H1 (cell line): ENCODE measurements at regions not wholly inside any gene's neighbourhood (a gene's known extent, or its start where the extent isn't known, plus 50 kb on each side); places are given as distances from the start of the nearest gene placed in this dataset.

ENCODE experiments used
- CTCF ChIA-PET: fragments of 300-600 bp; sonication (Branson Sonifier 250); formaldehyde crosslinking; loops from one replicate; lab custom pipeline; 2021; ENCODE audit not compliant: partially characterized antibody; lab: Charles Lee
- POLR2A ChIA-PET: fragments of 300-600 bp; sonication (Branson Sonifier 250); formaldehyde crosslinking; loops from one replicate; lab custom pipeline; 2021; ENCODE audit warnings: inconsistent platforms; ENCODE audit not compliant: partially characterized antibody; lab: Charles Lee
- DNase-seq, 2 experiments: peaks; one replicate each; pipeline versions ENCODE4 v3.0.0 to v3.0.0-alpha.2; 2010 to 2022; ENCODE audit warnings: low spot score in 2 of 2, low read depth in 1 of 2, mixed read lengths in 1 of 2
- FAIRE-seq: peaks from 2 replicates; lab custom pipeline; 2011; peaks lifted over from hg19 to GRCh38; lab: Jason Lieb, UNC
- H2AFZ ChIP-seq: 2 replicates; pipeline ENCODE4 v1.8.1; 2012; ENCODE audit warnings: low read length, inconsistent platforms
- H2AK5ac ChIP-seq: 2 replicates; pipeline ENCODE4 v1.6.1; 2013; ENCODE audit warnings: low read depth, low read length
- H2BK120ac ChIP-seq: replicated peaks from 2 replicates; pipeline ENCODE3; 2013; ENCODE audit warnings: low read depth, low read length, inconsistent platforms
- H2BK12ac ChIP-seq: 2 replicates; pipeline ENCODE4 v1.6.1; 2013; ENCODE audit warnings: low read depth, low read length
- H2BK15ac ChIP-seq: 2 replicates; pipeline ENCODE4 v1.6.1; 2013; ENCODE audit warnings: low read length
- H2BK20ac ChIP-seq: 2 replicates; pipeline ENCODE4 v1.6.1; 2013; ENCODE audit warnings: low read length
- H2BK5ac ChIP-seq: 2 replicates; pipeline ENCODE4 v1.6.1; 2013; ENCODE audit warnings: low read depth, low read length
- H3K14ac ChIP-seq: 2 replicates; pipeline ENCODE4 v1.6.1; 2013; ENCODE audit warnings: inconsistent platforms; ENCODE audit not compliant: insufficient read length
- H3K18ac ChIP-seq: 2 replicates; pipeline ENCODE4 v1.6.1; 2013; ENCODE audit warnings: low read length; ENCODE audit errors: extremely low read depth
- H3K23ac ChIP-seq: 2 replicates; pipeline ENCODE4 v1.6.1; 2013; ENCODE audit warnings: inconsistent platforms; ENCODE audit not compliant: insufficient read length
- H3K23me2 ChIP-seq: 2 replicates; pipeline ENCODE4 v1.6.1; 2013; ENCODE audit warnings: low read depth, low read length
- H3K27ac ChIP-seq: 2 replicates; pipeline ENCODE4 v1.6.1; 2011; ENCODE audit warnings: low read depth, low read length, inconsistent platforms
- H3K27me3 ChIP-seq, 4 experiments: replicated peaks in 1 of 4; 1 replicate in 1 of 4; 2 replicates in 3 of 4; pipeline versions ENCODE4 v1.6.1 to v1.8.1; 2011 to 2013; ENCODE audit warnings: low read length in 3 of 4, mild to moderate bottlenecking in 3 of 4, inconsistent platforms in 2 of 4, mixed read lengths in 2 of 4, moderate library complexity in 1 of 4; ENCODE audit not compliant: control insufficient read depth in 3 of 4, insufficient read depth in 3 of 4; ENCODE audit errors: extremely low read depth in 1 of 4
- H3K36me3 ChIP-seq, 4 experiments: 2 replicates each; pipeline versions ENCODE4 v1.6.1 to v1.8.1; 2011 to 2013; ENCODE audit warnings: mild to moderate bottlenecking in 4 of 4, low read length in 3 of 4, moderate library complexity in 2 of 4, control low read depth in 1 of 4, inconsistent platforms in 1 of 4; ENCODE audit not compliant: insufficient read depth in 4 of 4, control insufficient read depth in 2 of 4
- H3K4ac ChIP-seq: replicated peaks from 2 replicates; pipeline ENCODE3; 2013; ENCODE audit warnings: low read length, low read depth, mixed read lengths, inconsistent platforms; ENCODE audit not compliant: insufficient read length
- H3K4me1 ChIP-seq, 4 experiments: replicated peaks in 1 of 4; 1 replicate in 1 of 4; 2 replicates in 3 of 4; pipeline versions ENCODE4 v1.6.1 to v1.8.1; 2011 to 2013; ENCODE audit warnings: low read length in 3 of 4, inconsistent platforms in 2 of 4, mixed read lengths in 1 of 4; ENCODE audit not compliant: insufficient read depth in 4 of 4, control insufficient read depth in 3 of 4
- H3K4me2 ChIP-seq, 2 experiments: 2 replicates each; pipeline versions ENCODE4 v1.6.1 to v1.8.1; 2011 to 2013; ENCODE audit warnings: low read depth in 2 of 2, low read length in 2 of 2, control low read depth in 1 of 2, inconsistent platforms in 1 of 2, mild to moderate bottlenecking in 1 of 2; ENCODE audit not compliant: insufficient read depth in 1 of 2
- H3K4me3 ChIP-seq, 4 experiments: fragments of 200-600, 300-600 bp in 1 of 4; sonication (generic), shearing (Covaris generic), sonication (Bioruptor Twin) in 1 of 4; 2 replicates each; pipeline versions ENCODE4 v1.5.1 to v1.8.1; 2011 to 2016; ENCODE audit warnings: low read length in 4 of 4, low read depth in 3 of 4, control low read depth in 2 of 4, inconsistent platforms in 2 of 4, mild to moderate bottlenecking in 2 of 4, mixed read lengths in 1 of 4, moderate library complexity in 1 of 4; ENCODE audit not compliant: insufficient read depth in 2 of 4; ENCODE audit errors: extremely low read depth in 1 of 4
- H3K56ac ChIP-seq: replicated peaks from 2 replicates; pipeline ENCODE3; 2013; ENCODE audit warnings: low read depth, mild to moderate bottlenecking, mixed read lengths, low read length, inconsistent platforms; ENCODE audit not compliant: insufficient read length
- H3K79me1 ChIP-seq: 2 replicates; pipeline ENCODE4 v1.6.1; 2013; ENCODE audit warnings: low read depth, low read length, control low read depth
- H3K79me2 ChIP-seq, 2 experiments: 2 replicates each; pipeline versions ENCODE4 v1.6.1 to v1.8.1; 2012 to 2013; ENCODE audit warnings: low read length in 2 of 2, mild to moderate bottlenecking in 2 of 2, inconsistent platforms in 1 of 2; ENCODE audit not compliant: insufficient read depth in 2 of 2, control insufficient read depth in 1 of 2
- H3K9ac ChIP-seq, 4 experiments: replicated peaks in 1 of 4; 1 replicate in 1 of 4; 2 replicates in 3 of 4; pipeline versions ENCODE4 v1.6.1 to v1.8.1; 2011 to 2013; ENCODE audit warnings: low read depth in 3 of 4, low read length in 3 of 4, control low read depth in 2 of 4, mild to moderate bottlenecking in 2 of 4, moderate library complexity in 2 of 4, inconsistent platforms in 1 of 4; ENCODE audit errors: extremely low read depth in 1 of 4
- H3K9me3 ChIP-seq, 2 experiments: 2 replicates each; pipeline versions ENCODE4 v1.6.1 to v1.8.1; 2012 to 2013; ENCODE audit warnings: mild to moderate bottlenecking in 2 of 2, moderate library complexity in 2 of 2, control low read depth in 1 of 2, inconsistent platforms in 1 of 2, low read depth in 1 of 2, low read length in 1 of 2, mixed read lengths in 1 of 2; ENCODE audit not compliant: insufficient read depth in 2 of 2
- H4K20me1 ChIP-seq, 2 experiments: replicated peaks in 1 of 2; 2 replicates each; pipeline versions ENCODE3 to v1.8.1; 2011 to 2013; ENCODE audit warnings: inconsistent platforms in 2 of 2, low read length in 2 of 2, mild to moderate bottlenecking in 1 of 2; ENCODE audit not compliant: insufficient read depth in 2 of 2, control insufficient read depth in 1 of 2
- H4K5ac ChIP-seq: 2 replicates; pipeline ENCODE4 v1.6.1; 2013; ENCODE audit warnings: low read length, low read depth, mixed read lengths, inconsistent platforms; ENCODE audit not compliant: insufficient read length
- H4K8ac ChIP-seq: 2 replicates; pipeline ENCODE4 v1.8.0; 2013; ENCODE audit warnings: mild to moderate bottlenecking, moderate library complexity, low read length, inconsistent platforms; ENCODE audit not compliant: insufficient read depth; ENCODE audit errors: extremely low read depth
- H4K91ac ChIP-seq: replicated peaks from 2 replicates; pipeline ENCODE3; 2013; ENCODE audit warnings: low read length, mixed read lengths, inconsistent platforms; ENCODE audit not compliant: insufficient read length
- CBX5 ChIP-seq: fragments of 300-800, 300-1000 bp; sonication (generic); IDR thresholded peaks from 2 replicates; pipeline ENCODE4 v1.7.1; 2016; ENCODE audit warnings: antibody characterized with exemption, low read length, low read depth
- CREB1 ChIP-seq: IDR thresholded peaks from 2 replicates; pipeline ENCODE4 v1.6.1; 2012; ENCODE audit warnings: inconsistent platforms
- FOSL1 ChIP-seq: IDR thresholded peaks from 2 replicates; pipeline ENCODE4 v1.6.1; 2011; ENCODE audit warnings: mild to moderate bottlenecking, low read depth, low read length, moderate library complexity; ENCODE audit not compliant: insufficient read depth
- GTF2F1 ChIP-seq: IDR thresholded peaks from 2 replicates; pipeline ENCODE4 v1.6.1; 2012; ENCODE audit warnings: low read depth, low read length, improper control_type of control experiment, borderline replicate concordance
- JUN ChIP-seq: IDR thresholded peaks from 2 replicates; pipeline ENCODE4 v1.6.1; 2011; ENCODE audit warnings: low read depth, mild to moderate bottlenecking, improper control_type of control experiment, low read length
- NANOG ChIP-seq: IDR thresholded peaks from 2 replicates; pipeline ENCODE4 v1.6.1; 2011; ENCODE audit warnings: low read length, low read depth, mild to moderate bottlenecking, inconsistent platforms; ENCODE audit not compliant: insufficient read depth, poor library complexity, severe bottlenecking
- RFX5 ChIP-seq: IDR thresholded peaks from 2 replicates; pipeline ENCODE4 v1.6.1; 2011; ENCODE audit warnings: low read depth, low read length, improper control_type of control experiment, borderline replicate concordance
- RNF2 ChIP-seq: fragments of 200-900, 300-1000 bp; sonication (generic); IDR thresholded peaks from 2 replicates; pipeline ENCODE4 v1.7.1; 2016; ENCODE audit warnings: borderline replicate concordance, low read depth, mild to moderate bottlenecking, antibody characterized with exemption, low read length; ENCODE audit not compliant: poor library complexity, severe bottlenecking; ENCODE audit errors: missing control alignments
- TBP ChIP-seq: IDR thresholded peaks from 2 replicates; pipeline ENCODE4 v1.6.1; 2011; ENCODE audit warnings: low read depth, low read length, improper control_type of control experiment
- TCF12 ChIP-seq: IDR thresholded peaks from 2 replicates; pipeline ENCODE4 v1.6.1; 2011; ENCODE audit warnings: low read depth, mild to moderate bottlenecking, low read length
- YY1 ChIP-seq: IDR thresholded peaks from 2 replicates; pipeline ENCODE4 v1.6.1; 2011; ENCODE audit warnings: low read depth, mild to moderate bottlenecking, low read length
- ZNF274 ChIP-seq: IDR thresholded peaks from 2 replicates; pipeline ENCODE4 v1.7.0; 2012; ENCODE audit warnings: low read length, borderline replicate concordance; ENCODE audit errors: extremely low read depth
- WGBS, 2 experiments: shearing (Covaris generic) in 1 of 2; methylation state at CpG; one replicate each; pipeline versions ENCODE4 v1.1.6 to v1.1.7; 2013 to 2015; ENCODE audit warnings: low lambda C conversion rate in 2 of 2, mixed read lengths in 2 of 2, inconsistent platforms in 1 of 2, low coverage in 1 of 2, missing lambda C conversion rate in 1 of 2; ENCODE audit not compliant: insufficient replicate concordance in 2 of 2, insufficient coverage in 1 of 2, insufficient read length in 1 of 2; ENCODE audit errors: extremely low coverage in 1 of 2, missing lambda C conversion rate in 1 of 2; 5-methylcytosine and 5-hydroxymethylcytosine counted together
- TF ChIP-seq, protein P1 (sequence below): IDR thresholded peaks from 2 replicates; pipeline ENCODE4 v1.6.1; 2012; ENCODE audit warnings: inconsistent platforms

DNA sequence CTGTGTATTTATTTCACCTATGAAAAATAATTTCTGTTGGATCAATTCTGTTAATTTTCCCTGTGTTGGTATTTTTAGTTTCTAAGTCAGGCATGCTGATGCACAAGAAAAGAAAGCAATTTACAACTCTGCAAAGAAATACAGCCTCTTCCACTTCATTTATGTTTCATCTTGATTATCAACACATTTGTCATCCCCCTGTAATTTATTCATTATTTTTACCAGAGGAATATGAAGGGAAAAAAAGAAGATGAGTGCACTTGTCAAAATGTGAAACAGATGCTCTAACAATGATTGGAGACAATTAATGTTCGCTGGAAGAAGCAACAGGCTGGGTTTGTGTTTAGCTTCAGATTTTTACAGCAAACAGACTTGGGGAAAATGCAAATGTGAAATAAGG lies 958.5 kb upstream of the SEL1L start:
- H4K5ac ChIP-seq: no peak overlapping the region
- TF ChIP-seq CBX5 (no peak), TBP (no peak), TCF12 (no peak), JUN (no peak), FOSL1 (no peak), GTF2F1 (no peak), ZNF274 (no peak), NANOG (no peak), RNF2 (no peak), RFX5 (no peak), YY1 (no peak), CREB1 (no peak)
- TF ChIP-seq, protein P1, sequence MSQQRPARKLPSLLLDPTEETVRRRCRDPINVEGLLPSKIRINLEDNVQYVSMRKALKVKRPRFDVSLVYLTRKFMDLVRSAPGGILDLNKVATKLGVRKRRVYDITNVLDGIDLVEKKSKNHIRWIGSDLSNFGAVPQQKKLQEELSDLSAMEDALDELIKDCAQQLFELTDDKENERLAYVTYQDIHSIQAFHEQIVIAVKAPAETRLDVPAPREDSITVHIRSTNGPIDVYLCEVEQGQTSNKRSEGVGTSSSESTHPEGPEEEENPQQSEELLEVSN: no peak

More for the DNA sequence above, 958.5 kb upstream of the SEL1L start:
- no peak overlapping the region for H2BK15ac ChIP-seq
- H4K20me1 ChIP-seq: no peaks in the 10 kb centered on the region
- no peak overlapping the region for H2AFZ ChIP-seq
- H3K4me3 ChIP-seq: no peak overlapping the region
- no peak overlapping the region for H3K9ac ChIP-seq
- no peak overlapping the region for H2BK12ac ChIP-seq
- WGBS, 2 experiments: 100% methylated on average over 1 of the region's 1 CpG; no CpG with 5 or more reads in 1 of the 2 experiments
- no peaks in the 10 kb centered on the region for H3K36me3 ChIP-seq
- H3K18ac ChIP-seq: no peak overlapping the region
- CTCF ChIA-PET: no interaction called here
- no peak overlapping the region for H3K56ac ChIP-seq
- no peak overlapping the region for H3K27ac ChIP-seq
- no peaks in the 10 kb centered on the region for H3K9me3 ChIP-seq
- FAIRE-seq (no peak), DNase-seq (no peak)
- H2BK5ac ChIP-seq: no peak overlapping the region
- H3K27me3 ChIP-seq: no peaks in the 10 kb centered on the region
- H2BK20ac ChIP-seq: no peak overlapping the region
- no peak overlapping the region for H3K4me2 ChIP-seq
- H3K4ac ChIP-seq: no peak overlapping the region
- no peak overlapping the region for H3K23ac ChIP-seq
- H3K79me1 ChIP-seq: no peaks in the 10 kb centered on the region
- H2AK5ac ChIP-seq: no peak overlapping the region
- H4K8ac ChIP-seq: no peak overlapping the region
- no peak overlapping the region for H3K14ac ChIP-seq
- POLR2A ChIA-PET: no interaction called here
- no peaks in the 10 kb centered on the region for H3K4me1 ChIP-seq
- H4K91ac ChIP-seq: no peak overlapping the region
- no peaks in the 10 kb centered on the region for H3K23me2 ChIP-seq
- H3K79me2 ChIP-seq: no peaks in the 10 kb centered on the region
- H2BK120ac ChIP-seq: no peak overlapping the region
